ENCODE measurements at regions not wholly inside any gene's neighbourhood (a gene's known extent, or its start where the extent isn't known, plus 50 kb on each side); places are given as distances from the start of the nearest gene placed in this dataset.

DNA sequence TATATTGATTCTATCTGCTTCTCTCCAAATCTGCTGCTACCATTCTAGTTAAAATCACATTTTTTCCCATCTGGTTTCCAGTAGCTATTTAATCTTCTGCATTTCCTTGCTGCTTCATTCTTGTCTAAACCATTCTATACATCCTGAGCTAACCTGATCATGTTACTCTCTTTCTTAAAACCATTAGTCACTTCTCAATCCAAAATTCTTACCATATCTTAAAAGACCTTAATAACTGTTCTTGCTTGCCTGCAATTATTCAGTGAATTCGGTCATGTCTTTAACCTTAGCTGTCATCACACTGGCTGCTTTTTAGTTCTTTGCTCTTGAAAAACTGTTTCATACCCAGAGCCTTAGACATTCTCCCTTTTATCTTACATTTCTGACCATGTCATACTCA lies 56.4 kb upstream of the PZP start:
- TF ChIP-seq, protein P1, sequence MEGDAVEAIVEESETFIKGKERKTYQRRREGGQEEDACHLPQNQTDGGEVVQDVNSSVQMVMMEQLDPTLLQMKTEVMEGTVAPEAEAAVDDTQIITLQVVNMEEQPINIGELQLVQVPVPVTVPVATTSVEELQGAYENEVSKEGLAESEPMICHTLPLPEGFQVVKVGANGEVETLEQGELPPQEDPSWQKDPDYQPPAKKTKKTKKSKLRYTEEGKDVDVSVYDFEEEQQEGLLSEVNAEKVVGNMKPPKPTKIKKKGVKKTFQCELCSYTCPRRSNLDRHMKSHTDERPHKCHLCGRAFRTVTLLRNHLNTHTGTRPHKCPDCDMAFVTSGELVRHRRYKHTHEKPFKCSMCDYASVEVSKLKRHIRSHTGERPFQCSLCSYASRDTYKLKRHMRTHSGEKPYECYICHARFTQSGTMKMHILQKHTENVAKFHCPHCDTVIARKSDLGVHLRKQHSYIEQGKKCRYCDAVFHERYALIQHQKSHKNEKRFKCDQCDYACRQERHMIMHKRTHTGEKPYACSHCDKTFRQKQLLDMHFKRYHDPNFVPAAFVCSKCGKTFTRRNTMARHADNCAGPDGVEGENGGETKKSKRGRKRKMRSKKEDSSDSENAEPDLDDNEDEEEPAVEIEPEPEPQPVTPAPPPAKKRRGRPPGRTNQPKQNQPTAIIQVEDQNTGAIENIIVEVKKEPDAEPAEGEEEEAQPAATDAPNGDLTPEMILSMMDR (IDR thresholded peaks at IDR 0.05; ENCODE audit: poor library complexity): no peak
- TF ChIP-seq EZH2 (IDR thresholded peaks at IDR 0.05; ENCODE audit: borderline replicate concordance): no peak
- no peak for TF ChIP-seq EZH2phosphoT487 (IDR thresholded peaks at IDR 0.05; ENCODE audit: low read depth, severe bottlenecking, unreplicated experiment)
